PFSK-1 (cell line): ENCODE measurements at regions not wholly inside any gene's neighbourhood (a gene's known extent, or its start where the extent isn't known, plus 50 kb on each side); places are given as distances from the start of the nearest gene placed in this dataset.

Source experiments
- POLR2AphosphoS5 ChIP-seq: IDR thresholded peaks from 2 replicates; pipeline ENCODE4 v1.6.1; 2012; ENCODE audit warnings: low read depth, mild to moderate bottlenecking, control low read depth, low read length, moderate library complexity
- SIN3A ChIP-seq: IDR thresholded peaks from 2 replicates; pipeline ENCODE4 v1.6.1; 2012; ENCODE audit warnings: mild to moderate bottlenecking, low read length, moderate library complexity, borderline replicate concordance; ENCODE audit not compliant: insufficient read depth
- TF ChIP-seq, protein P1 (sequence below), 2 experiments: IDR thresholded peaks; 2 replicates each; pipeline versions ENCODE4 v1.6.1 to v1.8.0; 2011 to 2012; ENCODE audit warnings: low read depth in 2 of 2, low read length in 2 of 2, control low read depth in 1 of 2, inconsistent platforms in 1 of 2, mild to moderate bottlenecking in 1 of 2, moderate library complexity in 1 of 2; ENCODE audit not compliant: insufficient read depth in 1 of 2

DNA sequence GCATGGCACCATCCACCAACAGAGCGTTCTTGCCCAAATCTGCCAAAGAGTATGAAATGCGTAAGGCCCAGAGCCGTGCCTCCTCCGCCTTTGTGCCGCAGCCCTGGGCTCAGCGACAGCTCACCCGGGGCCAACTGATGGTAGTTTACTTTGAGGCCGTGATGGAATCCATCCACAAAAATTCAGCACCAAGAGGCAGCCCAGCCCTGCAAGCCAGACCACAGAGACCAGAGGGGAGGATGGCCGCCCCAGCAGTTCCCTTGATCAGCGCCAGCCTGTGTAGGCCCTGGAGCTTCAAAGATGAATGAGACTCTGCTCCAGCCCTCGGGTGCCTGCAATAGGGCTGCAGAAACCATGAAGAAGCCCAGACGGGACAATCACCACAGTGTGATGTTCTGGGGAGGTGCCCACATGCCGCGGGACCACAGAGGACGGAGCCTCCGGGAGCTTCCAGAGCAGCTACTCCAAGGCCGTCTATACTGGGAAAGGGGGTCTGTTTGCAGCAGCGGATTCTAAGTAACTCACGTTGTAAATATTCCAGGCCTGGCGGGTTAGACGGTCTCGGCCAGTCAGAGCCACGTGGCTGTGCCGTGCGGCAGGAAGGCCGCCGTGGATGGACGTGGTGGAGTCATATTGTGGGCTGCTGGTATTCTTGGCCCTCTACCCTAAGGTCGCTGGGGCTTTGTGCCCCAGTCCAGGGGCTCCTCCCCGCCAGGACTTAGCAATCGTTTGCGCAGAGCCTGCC lies 80.3 kb downstream of the RBFOX3 start:
- TF ChIP-seq, protein P1, sequence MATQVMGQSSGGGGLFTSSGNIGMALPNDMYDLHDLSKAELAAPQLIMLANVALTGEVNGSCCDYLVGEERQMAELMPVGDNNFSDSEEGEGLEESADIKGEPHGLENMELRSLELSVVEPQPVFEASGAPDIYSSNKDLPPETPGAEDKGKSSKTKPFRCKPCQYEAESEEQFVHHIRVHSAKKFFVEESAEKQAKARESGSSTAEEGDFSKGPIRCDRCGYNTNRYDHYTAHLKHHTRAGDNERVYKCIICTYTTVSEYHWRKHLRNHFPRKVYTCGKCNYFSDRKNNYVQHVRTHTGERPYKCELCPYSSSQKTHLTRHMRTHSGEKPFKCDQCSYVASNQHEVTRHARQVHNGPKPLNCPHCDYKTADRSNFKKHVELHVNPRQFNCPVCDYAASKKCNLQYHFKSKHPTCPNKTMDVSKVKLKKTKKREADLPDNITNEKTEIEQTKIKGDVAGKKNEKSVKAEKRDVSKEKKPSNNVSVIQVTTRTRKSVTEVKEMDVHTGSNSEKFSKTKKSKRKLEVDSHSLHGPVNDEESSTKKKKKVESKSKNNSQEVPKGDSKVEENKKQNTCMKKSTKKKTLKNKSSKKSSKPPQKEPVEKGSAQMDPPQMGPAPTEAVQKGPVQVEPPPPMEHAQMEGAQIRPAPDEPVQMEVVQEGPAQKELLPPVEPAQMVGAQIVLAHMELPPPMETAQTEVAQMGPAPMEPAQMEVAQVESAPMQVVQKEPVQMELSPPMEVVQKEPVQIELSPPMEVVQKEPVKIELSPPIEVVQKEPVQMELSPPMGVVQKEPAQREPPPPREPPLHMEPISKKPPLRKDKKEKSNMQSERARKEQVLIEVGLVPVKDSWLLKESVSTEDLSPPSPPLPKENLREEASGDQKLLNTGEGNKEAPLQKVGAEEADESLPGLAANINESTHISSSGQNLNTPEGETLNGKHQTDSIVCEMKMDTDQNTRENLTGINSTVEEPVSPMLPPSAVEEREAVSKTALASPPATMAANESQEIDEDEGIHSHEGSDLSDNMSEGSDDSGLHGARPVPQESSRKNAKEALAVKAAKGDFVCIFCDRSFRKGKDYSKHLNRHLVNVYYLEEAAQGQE (IDR thresholded peaks at IDR 0.05; ENCODE audit: insufficient read depth in 1 of 2, low read depth in 2 of 2, low read length in 2 of 2): no peak
- TF ChIP-seq SIN3A: no peak
- TF ChIP-seq POLR2AphosphoS5: no peak
